ENCODE measurements at regions not wholly inside any gene's neighbourhood (a gene's known extent, or its start where the extent isn't known, plus 50 kb on each side); places are given as distances from the start of the nearest gene placed in this dataset.

GRCh38 chr4:120613778-120614177, 308.7 kb downstream of the PRDM5 start:
- H3K4me3 ChIP-seq (ENCODE audit: low read depth, low read length), result no peak overlapping the region
- DNase-seq (ENCODE audit: low read depth), result no peak
- no peak for TF ChIP-seq CTCF (IDR thresholded peaks at IDR 0.05; ENCODE audit: control insufficient read depth, extremely low read depth, insufficient read depth)

- no peak for DNase-seq (ENCODE audit: low read depth)
- TF ChIP-seq CTCF (IDR thresholded peaks at IDR 0.05; ENCODE audit: control insufficient read depth, extremely low read depth, insufficient read depth), result no peak
- no peak overlapping the region for H3K4me3 ChIP-seq (ENCODE audit: low read depth, low read length)
Observed at GRCh38 chr4:120611092-120611491, 311.4 kb downstream of the PRDM5 start.

- TF ChIP-seq CTCF (IDR thresholded peaks at IDR 0.05; ENCODE audit: control insufficient read depth, extremely low read depth, insufficient read depth), result no peak
- no peak for DNase-seq (ENCODE audit: low read depth)
- H3K4me3 ChIP-seq (ENCODE audit: low read depth, low read length), result no peak overlapping the region
Observed at GRCh38 chr4:120591038-120591437, 331.5 kb downstream of the PRDM5 start.

GRCh38 chr4:120589787-120590186, 332.7 kb downstream of the PRDM5 start:
- DNase-seq (ENCODE audit: low read depth), result no peak
- no peak overlapping the region for H3K4me3 ChIP-seq (ENCODE audit: low read depth, low read length)
- TF ChIP-seq CTCF (IDR thresholded peaks at IDR 0.05; ENCODE audit: control insufficient read depth, extremely low read depth, insufficient read depth), result no peak

GRCh38 chr4:120568731-120569130, 353.8 kb downstream of the PRDM5 start:
- H3K4me3 ChIP-seq (ENCODE audit: low read depth, low read length), result no peak overlapping the region
- no peak for TF ChIP-seq CTCF (IDR thresholded peaks at IDR 0.05; ENCODE audit: control insufficient read depth, extremely low read depth, insufficient read depth)
- DNase-seq (ENCODE audit: low read depth), result no peak

- no peak for DNase-seq (ENCODE audit: low read depth)
- H3K4me3 ChIP-seq (ENCODE audit: low read depth, low read length), result no peak overlapping the region
- TF ChIP-seq CTCF (IDR thresholded peaks at IDR 0.05; ENCODE audit: control insufficient read depth, extremely low read depth, insufficient read depth), result no peak
Observed at GRCh38 chr4:120561648-120562047, 360.9 kb downstream of the PRDM5 start.

- H3K4me3 ChIP-seq (ENCODE audit: low read depth, low read length), result no peak overlapping the region
- no peak for DNase-seq (ENCODE audit: low read depth)
- TF ChIP-seq CTCF (IDR thresholded peaks at IDR 0.05; ENCODE audit: control insufficient read depth, extremely low read depth, insufficient read depth), result no peak
Observed at GRCh38 chr4:120557372-120557771, 365.2 kb downstream of the PRDM5 start.

All from LNCaP clone FGC (cell line).